ENCODE measurements at regions not wholly inside any gene's neighbourhood (a gene's known extent, or its start where the extent isn't known, plus 50 kb on each side); places are given as distances from the start of the nearest gene placed in this dataset.

DNA sequence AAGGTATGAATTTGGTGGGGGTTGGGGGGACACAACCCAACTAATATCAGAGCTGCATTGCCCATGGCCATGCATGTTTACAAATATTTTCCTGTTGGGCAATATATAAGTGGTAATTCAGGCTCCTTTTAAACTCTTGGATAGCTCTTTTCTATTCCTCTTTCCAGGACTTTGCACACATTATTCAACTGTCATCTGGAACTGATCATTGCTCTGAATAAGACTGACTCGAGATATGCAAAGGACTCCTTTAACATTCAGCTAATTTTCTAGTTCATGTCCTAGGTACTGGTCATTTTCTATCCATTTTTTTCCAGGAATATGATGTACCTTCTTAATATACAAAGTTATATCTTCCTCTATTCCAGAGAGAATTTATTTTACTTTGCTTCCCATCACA lies 89.5 kb upstream of the STK32A start:
- TF ChIP-seq, protein P1, sequence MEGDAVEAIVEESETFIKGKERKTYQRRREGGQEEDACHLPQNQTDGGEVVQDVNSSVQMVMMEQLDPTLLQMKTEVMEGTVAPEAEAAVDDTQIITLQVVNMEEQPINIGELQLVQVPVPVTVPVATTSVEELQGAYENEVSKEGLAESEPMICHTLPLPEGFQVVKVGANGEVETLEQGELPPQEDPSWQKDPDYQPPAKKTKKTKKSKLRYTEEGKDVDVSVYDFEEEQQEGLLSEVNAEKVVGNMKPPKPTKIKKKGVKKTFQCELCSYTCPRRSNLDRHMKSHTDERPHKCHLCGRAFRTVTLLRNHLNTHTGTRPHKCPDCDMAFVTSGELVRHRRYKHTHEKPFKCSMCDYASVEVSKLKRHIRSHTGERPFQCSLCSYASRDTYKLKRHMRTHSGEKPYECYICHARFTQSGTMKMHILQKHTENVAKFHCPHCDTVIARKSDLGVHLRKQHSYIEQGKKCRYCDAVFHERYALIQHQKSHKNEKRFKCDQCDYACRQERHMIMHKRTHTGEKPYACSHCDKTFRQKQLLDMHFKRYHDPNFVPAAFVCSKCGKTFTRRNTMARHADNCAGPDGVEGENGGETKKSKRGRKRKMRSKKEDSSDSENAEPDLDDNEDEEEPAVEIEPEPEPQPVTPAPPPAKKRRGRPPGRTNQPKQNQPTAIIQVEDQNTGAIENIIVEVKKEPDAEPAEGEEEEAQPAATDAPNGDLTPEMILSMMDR (IDR thresholded peaks at IDR 0.05; ENCODE audit: low read depth, low read length), result no peak
- Histone ChIP-seq H3K27ac (no peak overlapping the region), H3K4me3 (ENCODE audit: low read depth, low read length) (no peak overlapping the region), H3K27me3 (ENCODE audit: insufficient read depth, low read depth, severe bottlenecking) (no peaks in the 10 kb centered on the region), H3K36me3 (no peaks in the 10 kb centered on the region), H3K9me3 (ENCODE audit: severe bottlenecking) (no peaks in the 10 kb centered on the region)
- DNase-seq, result no peak

DNA sequence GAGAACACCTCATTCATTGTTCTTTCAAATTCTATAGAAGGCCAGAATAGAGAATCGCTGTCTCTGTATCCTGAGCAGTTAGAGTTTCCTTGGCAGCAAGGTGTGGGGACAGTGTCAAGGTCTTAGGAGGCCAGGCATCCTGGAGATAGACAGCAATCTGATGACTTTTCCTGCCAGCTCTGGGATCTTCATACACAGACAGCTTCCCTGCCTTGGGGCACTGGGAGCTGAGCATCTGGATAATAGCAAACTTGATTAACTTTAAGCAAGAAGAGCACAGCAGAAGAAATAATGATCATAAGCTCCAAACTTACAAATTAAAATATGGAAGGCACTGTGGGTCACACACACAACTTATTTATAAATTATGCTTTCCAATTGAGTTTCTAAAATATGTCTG lies 86.1 kb upstream of the STK32A start:
- TF ChIP-seq, protein P1 (IDR thresholded peaks at IDR 0.05; ENCODE audit: low read depth, low read length), result no peak
- Histone ChIP-seq H3K36me3 (no peaks in the 10 kb centered on the region), H3K27ac (no peak overlapping the region), H3K27me3 (ENCODE audit: insufficient read depth, low read depth, severe bottlenecking) (no peaks in the 10 kb centered on the region), H3K4me3 (ENCODE audit: low read depth, low read length) (no peak overlapping the region), H3K9me3 (ENCODE audit: severe bottlenecking) (no peaks in the 10 kb centered on the region)
- no peak for DNase-seq

DNA sequence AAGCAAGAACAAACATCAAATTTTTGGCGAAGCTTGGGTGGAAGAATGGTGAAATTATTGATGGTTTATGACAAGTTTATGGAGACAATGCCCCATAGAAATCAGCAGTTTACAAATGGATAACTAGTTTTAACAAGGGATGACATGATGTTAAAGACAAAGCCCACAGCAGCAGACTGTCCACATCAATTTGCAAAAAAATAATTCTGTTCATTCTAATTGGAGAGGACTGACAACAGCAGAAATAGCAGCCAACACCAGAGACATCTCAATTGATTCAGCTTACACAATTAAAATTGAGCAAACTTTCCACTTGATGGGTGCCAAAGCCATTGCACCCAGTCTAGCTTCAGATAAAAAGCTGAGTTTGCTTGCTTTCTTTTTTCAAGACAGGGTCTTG lies 82.7 kb upstream of the STK32A start:
- no peak for DNase-seq
- Histone ChIP-seq H3K27ac (no peak overlapping the region), H3K4me3 (ENCODE audit: low read depth, low read length) (no peak overlapping the region), H3K36me3 (no peaks in the 10 kb centered on the region), H3K27me3 (ENCODE audit: insufficient read depth, low read depth, severe bottlenecking) (no peaks in the 10 kb centered on the region), H3K9me3 (ENCODE audit: severe bottlenecking) (no peaks in the 10 kb centered on the region)
- TF ChIP-seq, protein P1 (IDR thresholded peaks at IDR 0.05; ENCODE audit: low read depth, low read length), result no peak

DNA sequence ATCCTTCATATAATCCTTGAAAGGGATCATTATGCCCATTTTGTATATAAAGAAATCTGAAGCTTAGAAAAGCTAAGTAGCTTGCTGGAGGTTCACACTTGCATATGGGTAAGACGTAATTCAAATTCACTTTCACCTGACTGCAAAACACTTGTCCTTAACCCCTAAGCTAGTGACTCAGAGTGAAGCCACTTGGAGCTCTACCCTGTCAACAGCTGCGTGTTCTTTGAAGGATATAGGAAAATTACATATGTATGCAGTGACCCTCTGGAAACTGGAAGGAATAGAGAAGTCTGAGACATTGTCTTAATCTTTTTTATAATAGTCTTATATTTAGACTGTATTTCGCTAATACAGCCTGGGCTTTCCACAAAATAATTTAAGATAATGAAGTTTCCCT lies 80.0 kb upstream of the STK32A start:
- TF ChIP-seq, protein P1 (IDR thresholded peaks at IDR 0.05; ENCODE audit: low read depth, low read length), result no peak
- Histone ChIP-seq H3K4me3 (ENCODE audit: low read depth, low read length) (no peak overlapping the region), H3K27me3 (ENCODE audit: insufficient read depth, low read depth, severe bottlenecking) (no peaks in the 10 kb centered on the region), H3K27ac (no peak overlapping the region), H3K9me3 (ENCODE audit: severe bottlenecking) (no peaks in the 10 kb centered on the region), H3K36me3 (no peaks in the 10 kb centered on the region)
- DNase-seq, result no peak

DNA sequence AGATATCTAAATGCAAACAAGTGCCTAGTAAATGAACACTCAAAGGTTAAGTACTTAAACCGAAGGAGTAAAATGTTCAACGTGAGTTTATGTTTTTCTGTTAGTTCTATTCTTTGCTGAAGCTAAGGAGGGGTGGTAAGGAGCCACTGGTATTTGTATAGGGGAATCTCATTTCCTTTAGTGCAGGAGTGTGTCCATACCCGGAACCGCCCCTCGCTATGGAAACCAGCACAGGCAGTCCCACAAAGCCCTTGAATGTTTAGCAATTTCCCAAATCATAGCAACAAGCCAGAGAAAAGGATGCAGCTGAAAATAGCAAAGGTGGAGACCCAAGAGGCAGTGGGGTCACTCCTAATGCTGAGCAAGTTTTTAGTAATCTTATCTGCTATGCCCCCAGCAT lies 78.8 kb upstream of the STK32A start:
- no peak for DNase-seq
- no peak overlapping the region for H3K27ac ChIP-seq
- no peak overlapping the region for H3K4me3 ChIP-seq (ENCODE audit: low read depth, low read length)
- H3K36me3 ChIP-seq, result no peaks in the 10 kb centered on the region
- TF ChIP-seq, protein P1 (IDR thresholded peaks at IDR 0.05; ENCODE audit: low read depth, low read length), result no peak
- H3K27me3 ChIP-seq (ENCODE audit: insufficient read depth, low read depth, severe bottlenecking), result no peaks in the 10 kb centered on the region
- no peaks in the 10 kb centered on the region for H3K9me3 ChIP-seq (ENCODE audit: severe bottlenecking)

DNA sequence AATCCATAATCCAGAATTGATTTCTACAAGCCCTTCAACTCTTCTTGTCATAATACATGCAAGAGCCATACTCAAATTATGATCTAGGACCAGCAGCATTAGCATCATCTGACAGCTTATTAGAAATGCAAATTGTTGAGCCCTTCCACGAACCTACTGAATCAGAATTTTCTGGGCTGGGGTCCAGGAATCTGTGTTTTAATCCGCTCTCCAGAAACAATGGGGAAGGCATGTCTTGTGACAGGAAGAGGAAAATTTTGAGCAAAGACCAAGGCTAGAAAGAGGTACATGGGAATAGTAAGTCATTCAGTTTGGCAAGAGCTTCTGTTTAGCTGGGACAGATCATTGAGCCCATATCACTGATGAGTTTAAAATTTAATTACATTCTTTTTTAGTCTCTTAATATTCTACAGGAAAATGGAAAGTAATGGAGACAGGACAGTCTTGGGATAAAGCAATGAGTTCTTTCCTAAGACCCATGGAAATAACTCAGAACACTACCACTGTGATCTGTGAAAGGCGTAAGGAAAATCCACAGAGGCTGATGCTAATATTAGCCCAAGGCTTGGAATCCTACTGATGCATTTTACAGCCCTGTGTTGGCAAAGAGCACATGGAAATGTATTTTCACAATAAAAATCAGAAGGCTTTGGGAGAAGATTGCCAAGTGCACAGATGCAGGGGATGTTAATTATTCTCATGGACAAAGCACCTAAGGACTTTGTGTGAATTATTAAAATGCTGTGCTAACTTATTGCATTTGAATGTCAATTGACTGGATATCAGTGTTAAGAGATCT lies 73.7 kb upstream of the STK32A start:
- no peak overlapping the region for H3K4me3 ChIP-seq (ENCODE audit: low read depth, low read length)

More for the DNA sequence above, 73.7 kb upstream of the STK32A start:
- DNase-seq, result no peak
- no peaks in the 10 kb centered on the region for H3K36me3 ChIP-seq
- TF ChIP-seq, protein P1 (IDR thresholded peaks at IDR 0.05; ENCODE audit: low read depth, low read length), result no peak
- H3K27me3 ChIP-seq (ENCODE audit: insufficient read depth, low read depth, severe bottlenecking), result no peaks in the 10 kb centered on the region
- H3K27ac ChIP-seq, result no peak overlapping the region
- H3K9me3 ChIP-seq (ENCODE audit: severe bottlenecking), result no peaks in the 10 kb centered on the region
